ENCODE measurements at regions not wholly inside any gene's neighbourhood (a gene's known extent, or its start where the extent isn't known, plus 50 kb on each side); places are given as distances from the start of the nearest gene placed in this dataset.

DNA sequence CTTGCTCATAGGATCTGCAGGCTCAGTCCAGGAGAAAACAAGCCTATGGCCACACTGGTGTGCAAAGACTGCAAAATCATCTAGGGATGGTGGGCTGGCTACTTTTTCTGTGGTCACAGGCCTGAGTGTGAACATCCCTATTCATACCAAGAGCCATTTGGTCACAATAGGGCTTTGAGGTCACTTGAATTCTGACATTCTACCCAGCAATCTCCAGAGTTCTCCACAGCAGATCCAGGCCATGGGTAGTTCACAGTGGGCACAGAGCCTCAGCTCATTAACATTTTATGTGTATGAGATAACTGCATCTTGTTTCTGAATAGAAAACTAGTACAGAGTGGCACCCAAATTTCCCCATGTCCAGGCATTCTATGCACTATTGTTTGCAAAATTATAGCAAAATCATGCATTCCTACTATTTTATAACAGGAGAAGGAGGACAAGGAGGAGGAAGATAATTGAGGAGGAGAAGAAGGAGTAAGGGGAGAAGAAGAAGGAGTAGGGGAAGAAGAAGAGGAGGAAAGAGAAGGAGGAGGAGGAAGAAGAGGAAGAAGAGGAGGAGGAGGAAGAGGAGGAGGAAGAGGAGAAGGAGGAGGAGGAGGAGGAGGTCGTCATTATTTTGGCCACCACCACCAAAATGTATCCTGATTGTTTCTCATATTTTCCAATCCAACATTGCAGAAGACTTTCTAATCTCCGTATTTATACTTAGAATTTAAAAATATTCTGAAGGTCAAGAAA is 129.0 kb downstream of the SEMA6D start:
- TF ChIP-seq, protein P1, sequence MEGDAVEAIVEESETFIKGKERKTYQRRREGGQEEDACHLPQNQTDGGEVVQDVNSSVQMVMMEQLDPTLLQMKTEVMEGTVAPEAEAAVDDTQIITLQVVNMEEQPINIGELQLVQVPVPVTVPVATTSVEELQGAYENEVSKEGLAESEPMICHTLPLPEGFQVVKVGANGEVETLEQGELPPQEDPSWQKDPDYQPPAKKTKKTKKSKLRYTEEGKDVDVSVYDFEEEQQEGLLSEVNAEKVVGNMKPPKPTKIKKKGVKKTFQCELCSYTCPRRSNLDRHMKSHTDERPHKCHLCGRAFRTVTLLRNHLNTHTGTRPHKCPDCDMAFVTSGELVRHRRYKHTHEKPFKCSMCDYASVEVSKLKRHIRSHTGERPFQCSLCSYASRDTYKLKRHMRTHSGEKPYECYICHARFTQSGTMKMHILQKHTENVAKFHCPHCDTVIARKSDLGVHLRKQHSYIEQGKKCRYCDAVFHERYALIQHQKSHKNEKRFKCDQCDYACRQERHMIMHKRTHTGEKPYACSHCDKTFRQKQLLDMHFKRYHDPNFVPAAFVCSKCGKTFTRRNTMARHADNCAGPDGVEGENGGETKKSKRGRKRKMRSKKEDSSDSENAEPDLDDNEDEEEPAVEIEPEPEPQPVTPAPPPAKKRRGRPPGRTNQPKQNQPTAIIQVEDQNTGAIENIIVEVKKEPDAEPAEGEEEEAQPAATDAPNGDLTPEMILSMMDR (IDR thresholded peaks at IDR 0.05; ENCODE audit: poor library complexity), result no peak
- TF ChIP-seq EZH2 (IDR thresholded peaks at IDR 0.05; ENCODE audit: borderline replicate concordance), result no peak
- no peak for TF ChIP-seq EZH2phosphoT487 (IDR thresholded peaks at IDR 0.05; ENCODE audit: low read depth, severe bottlenecking, unreplicated experiment)
